ENCODE measurements at regions not wholly inside any gene's neighbourhood (a gene's known extent, or its start where the extent isn't known, plus 50 kb on each side); places are given as distances from the start of the nearest gene placed in this dataset.
"Not testable (repeated sequence)": the region's sequence is repeated elsewhere in the genome, so short reads cannot be mapped to it uniquely, and the experiment has no call there.

DNA sequence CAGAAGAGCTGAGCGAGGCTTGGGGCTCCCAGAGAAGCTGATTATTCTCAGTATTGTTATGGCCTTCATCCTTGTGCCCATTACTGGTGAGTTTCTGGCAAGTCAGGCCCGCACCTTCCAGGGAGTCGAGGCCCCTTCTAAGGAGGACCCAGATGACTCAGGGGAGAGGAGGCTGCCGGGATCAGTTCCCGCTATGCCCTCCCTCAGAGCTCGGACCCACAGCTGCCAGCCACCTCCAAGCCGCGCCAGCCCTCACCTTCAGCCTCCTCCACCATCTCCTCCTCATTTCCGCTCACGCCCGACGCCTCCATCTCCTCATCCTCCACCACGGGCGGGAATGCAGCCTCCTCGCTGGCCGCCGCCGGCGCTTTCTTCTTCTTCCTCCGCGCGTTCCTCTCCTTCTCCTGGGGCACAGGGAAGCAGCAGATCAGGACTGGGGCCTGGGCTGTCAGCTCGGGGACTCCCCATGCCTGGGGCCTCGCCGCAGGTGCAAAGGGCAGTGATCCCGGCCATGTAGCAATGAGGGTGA, 83.2 kb downstream of the RFLNA start:
- DNase-seq, result no peak

DNA sequence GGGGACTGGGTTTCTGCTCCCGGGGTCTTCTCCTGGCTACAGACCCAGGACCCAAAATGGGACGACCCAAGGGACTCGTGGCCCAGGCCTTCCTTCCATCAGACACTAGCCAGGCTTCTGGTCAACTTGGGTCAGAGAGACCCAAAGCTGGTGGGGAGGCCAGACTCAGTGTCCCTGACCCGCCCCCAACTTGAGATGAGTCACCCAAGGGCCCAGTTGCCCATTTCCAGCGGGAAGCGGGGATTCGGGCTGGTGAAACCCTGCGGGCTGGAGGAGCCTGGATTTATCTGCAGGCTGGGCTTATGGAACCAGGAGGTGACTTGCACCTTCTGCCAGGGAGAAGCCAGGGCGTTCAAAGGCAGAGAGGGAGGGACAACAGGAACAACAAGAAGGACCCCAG, 81.5 kb downstream of the RFLNA start:
- DNase-seq, result no peak

DNA sequence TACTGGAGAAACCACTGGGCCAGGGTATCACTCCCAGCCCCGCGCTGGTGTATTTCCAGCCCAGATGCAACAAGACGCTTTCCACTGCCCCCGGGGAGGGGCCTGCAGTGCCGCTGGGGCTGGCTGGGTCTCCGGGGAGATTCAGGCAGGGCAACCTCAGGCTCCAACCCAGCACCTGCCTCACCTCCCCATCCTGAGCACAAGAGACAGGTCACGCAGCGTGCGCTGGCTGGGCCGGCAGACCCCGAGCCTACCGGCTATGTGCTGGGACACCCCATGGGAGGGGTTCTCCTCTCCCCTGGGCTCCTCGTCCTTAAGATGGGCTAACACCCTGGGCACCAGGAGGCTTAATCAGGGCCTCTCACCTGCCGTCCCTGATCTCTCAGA, 80.9 kb downstream of the RFLNA start:
- no peak for DNase-seq

GRCh38 chr12:124375141-124375788, 80.4 kb downstream of the RFLNA start:
- no peak for DNase-seq

DNA sequence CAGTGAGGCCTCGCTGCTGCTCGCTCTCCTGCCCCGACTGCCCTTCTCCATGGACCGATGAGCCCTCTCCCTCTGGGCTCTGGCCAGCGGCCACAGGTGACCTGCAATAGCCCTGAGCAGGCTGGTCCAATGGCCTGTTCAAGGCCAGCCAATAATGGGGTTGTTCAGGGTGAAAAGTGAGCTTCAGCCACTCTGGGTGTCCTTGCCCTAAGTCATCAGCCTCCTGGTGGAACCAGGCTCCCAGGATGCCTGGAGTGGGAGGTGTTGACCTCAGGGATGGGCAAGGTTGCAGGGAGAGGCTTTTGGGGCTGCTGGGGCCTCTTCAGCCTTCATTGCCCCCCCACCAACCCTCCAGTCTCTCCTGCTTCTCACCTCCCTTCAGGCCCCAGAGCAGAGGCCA, 79.7 kb downstream of the RFLNA start:
- no peak for DNase-seq

- no peak for DNase-seq
These were observed 79.3 kb downstream of the RFLNA start for GRCh38 chr12:124374147-124374546.

- DNase-seq, result not testable (repeated sequence)
These were observed 78.8 kb downstream of the RFLNA start for GRCh38 chr12:124373701-124374100.

DNA sequence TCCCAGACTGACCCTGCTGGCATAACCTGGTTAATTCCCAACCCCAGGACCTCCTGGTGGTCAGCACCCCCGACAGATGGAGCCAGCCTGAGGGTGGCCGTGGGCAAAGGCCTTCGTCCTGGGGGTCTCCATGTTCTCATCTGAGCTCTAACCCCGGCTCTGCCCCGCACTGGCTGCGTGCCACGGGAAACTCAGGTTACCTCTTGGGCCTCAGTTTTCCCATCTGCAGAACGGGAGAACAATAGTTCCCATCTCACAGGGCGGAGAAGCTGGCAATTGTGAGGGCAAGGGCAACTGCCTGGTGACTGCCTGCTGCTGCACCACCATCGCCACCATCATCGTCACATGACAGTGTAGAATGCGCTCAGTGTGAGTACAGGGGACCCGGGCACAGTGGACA, 77.9 kb downstream of the RFLNA start:
- no peak for DNase-seq

DNA sequence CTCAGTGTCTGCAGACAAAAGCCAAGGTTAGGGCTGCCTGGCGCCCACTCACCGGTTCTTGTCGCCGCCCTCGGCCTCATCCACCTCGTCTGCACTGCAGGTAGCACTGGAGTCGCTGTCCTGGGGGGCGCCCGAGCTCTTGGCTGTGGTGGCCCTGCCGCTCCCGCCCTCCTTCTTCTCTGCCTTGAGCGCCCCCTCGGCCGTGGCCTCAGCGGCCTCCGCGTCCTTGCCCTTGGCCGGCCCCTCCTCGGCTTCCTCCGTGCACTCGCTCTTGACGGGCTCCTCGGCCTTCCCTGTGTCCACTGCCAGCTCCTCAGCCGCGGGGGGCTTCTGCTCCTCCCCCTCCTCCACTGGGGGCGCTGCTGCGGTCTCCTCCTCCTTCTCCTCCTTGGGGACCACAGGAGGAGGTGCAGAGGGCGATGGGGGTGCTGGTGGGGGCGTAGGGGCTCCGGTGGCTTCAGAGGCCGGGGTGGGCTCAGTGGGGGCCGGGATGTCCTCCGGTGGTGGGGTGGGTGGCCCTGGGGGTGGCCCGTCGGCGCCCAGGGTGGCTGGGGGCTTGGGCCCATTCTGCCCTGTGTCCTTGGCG, 77.2 kb downstream of the RFLNA start:
- DNase-seq, result no peak

GRCh38 chr12:124371366-124371765, 76.5 kb downstream of the RFLNA start:
- no peak for DNase-seq

DNA sequence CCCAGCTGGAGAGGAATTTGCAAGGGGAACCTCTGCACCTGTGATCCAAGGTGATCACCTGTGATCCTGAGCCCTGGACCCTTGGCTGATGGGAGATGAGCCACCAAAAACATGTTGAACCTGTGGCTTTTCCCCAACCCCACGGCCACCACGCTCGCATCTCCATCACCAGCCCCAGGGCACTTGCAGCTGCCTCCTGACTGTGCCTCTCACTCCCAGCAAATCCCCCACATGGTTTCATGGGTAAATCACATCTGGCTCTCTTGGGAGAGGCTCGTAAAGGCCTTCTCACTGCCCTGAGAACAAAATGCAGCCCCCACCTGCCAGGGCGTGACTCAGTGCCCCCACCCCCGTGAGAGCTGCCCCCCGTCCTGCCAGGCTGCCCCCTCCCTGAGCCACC, 76.0 kb downstream of the RFLNA start:
- DNase-seq, result no peak

GRCh38 chr12:124370384-124370783, 75.5 kb downstream of the RFLNA start:
- DNase-seq, result no peak

DNA sequence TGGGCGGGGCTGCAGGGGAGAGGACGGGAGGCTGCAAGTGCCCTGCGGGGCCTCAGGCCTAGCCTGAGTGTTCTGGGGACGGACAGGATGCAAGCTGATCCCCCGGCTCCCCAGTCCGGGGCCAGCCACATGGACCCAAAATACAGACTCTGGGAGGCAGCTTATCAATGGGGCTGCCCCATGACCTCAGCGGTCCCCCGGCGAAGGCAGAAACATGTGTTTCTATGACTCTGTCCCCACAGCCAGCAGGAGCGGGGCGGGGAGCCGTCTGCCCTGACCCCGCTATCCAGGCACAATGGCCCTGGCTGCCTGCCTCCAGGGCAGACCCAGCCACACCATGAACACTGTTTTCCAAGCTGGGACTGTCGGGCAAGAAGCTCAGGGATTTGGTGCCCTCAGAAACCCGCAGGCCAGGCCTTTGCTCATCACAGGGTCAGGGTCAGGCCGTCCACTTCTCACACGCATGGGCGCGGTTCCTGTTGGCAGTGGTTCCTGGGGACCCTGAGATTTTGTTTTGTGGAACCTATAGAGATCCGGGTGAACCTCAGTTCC, 75.0 kb downstream of the RFLNA start:
- no peak for DNase-seq

- no peak for DNase-seq
These were observed 74.3 kb downstream of the RFLNA start for GRCh38 chr12:124369055-124369826.

DNA sequence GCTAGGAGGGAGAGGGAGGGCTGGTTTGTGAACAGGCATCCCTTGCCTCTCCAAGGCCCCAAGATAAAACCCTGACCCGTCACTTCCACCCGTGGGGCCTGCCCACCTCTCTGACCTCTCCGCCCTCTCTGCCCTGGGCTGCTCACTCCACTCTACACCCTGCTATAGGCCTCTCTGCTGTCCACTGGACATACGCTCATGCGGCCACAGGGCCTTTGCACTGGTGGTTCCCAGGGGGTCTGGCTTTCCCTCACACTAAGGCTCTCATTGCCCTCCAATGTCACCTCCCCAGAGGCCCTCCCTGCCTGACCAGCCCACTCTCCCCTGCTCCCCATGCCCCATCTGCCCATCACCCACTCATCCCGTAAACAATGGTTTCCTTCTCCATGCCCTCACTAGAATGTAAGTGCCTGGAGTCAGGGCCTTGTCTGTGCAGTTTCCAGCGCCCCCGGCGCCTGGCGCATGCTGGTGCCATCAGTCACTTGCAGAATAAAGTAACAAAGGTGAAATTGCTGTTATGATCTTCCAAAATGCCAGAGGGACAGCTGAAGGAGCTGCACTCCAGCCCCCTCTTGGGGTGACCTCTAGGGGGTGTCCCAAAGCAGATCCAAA, 73.6 kb downstream of the RFLNA start:
- no peak for DNase-seq

GRCh38 chr12:124365726-124366430, 71.0 kb downstream of the RFLNA start:
- no peak for DNase-seq

All from activated CD4-positive, alpha-beta T cell treated with anti-CD3 and anti-CD28 coated beads, Interleukin-2, amount 50 U/mL, for 4 hours (primary cell).